ENCODE measurements at regions not wholly inside any gene's neighbourhood (a gene's known extent, or its start where the extent isn't known, plus 50 kb on each side); places are given as distances from the start of the nearest gene placed in this dataset.

GRCh38 chr5:15391704-15392397, 108.1 kb upstream of the FBXL7 start:
- intact Hi-C loops (cut with micrococcal nuclease; ENCODE audit: unreplicated experiment), result no loop called here
- CTCF ChIA-PET, result no interaction called here
- no peak for TF ChIP-seq CTCF (IDR thresholded peaks at IDR 0.05; ENCODE audit: unreplicated experiment)

GRCh38 chr5:15388866-15389265, 111.1 kb upstream of the FBXL7 start:
- DNase-seq, result no peak
- no peaks in the 10 kb centered on the region for H3K27me3 Mint-ChIP-seq (ENCODE audit: unreplicated experiment)
- no peak overlapping the region for H3K4me3 Mint-ChIP-seq (ENCODE audit: low read depth, unreplicated experiment)
- BruUV-seq (replicated peaks), result no TSS peak
- no peak overlapping the region for H3K27ac Mint-ChIP-seq (ENCODE audit: unreplicated experiment)
- intact Hi-C loops (cut with micrococcal nuclease; ENCODE audit: unreplicated experiment), result no loop called here
- CTCF ChIA-PET, result no interaction called here
- H3K36me3 Mint-ChIP-seq (ENCODE audit: insufficient read depth, unreplicated experiment), result no peaks in the 10 kb centered on the region
- peaks cover 29% of the 10 kb centered on the region for H3K9me3 Mint-ChIP-seq (ENCODE audit: low read depth, unreplicated experiment)
- no peak for TF ChIP-seq CTCF (IDR thresholded peaks at IDR 0.05; ENCODE audit: unreplicated experiment)
- H3K4me1 Mint-ChIP-seq (ENCODE audit: low read depth, unreplicated experiment), result no peaks in the 10 kb centered on the region

More at GRCh38 chr5:15391704-15392397, 108.1 kb upstream of the FBXL7 start:
- no TSS peak for BruUV-seq (replicated peaks)
- Mint-ChIP-seq H3K4me3 (ENCODE audit: low read depth, unreplicated experiment) (no peak overlapping the region), H3K4me1 (ENCODE audit: low read depth, unreplicated experiment) (no peaks in the 10 kb centered on the region), H3K36me3 (ENCODE audit: insufficient read depth, unreplicated experiment) (no peaks in the 10 kb centered on the region), H3K27me3 (ENCODE audit: unreplicated experiment) (no peaks in the 10 kb centered on the region), H3K9me3 (ENCODE audit: low read depth, unreplicated experiment) (peaks cover 16% of the 10 kb centered on the region), H3K27ac (ENCODE audit: unreplicated experiment) (no peak overlapping the region)
- DNase-seq, result no peak

GRCh38 chr5:15387931-15388524, 112.0 kb upstream of the FBXL7 start:
- H3K4me1 Mint-ChIP-seq (ENCODE audit: low read depth, unreplicated experiment), result no peaks in the 10 kb centered on the region
- DNase-seq, result no peak
- H3K9me3 Mint-ChIP-seq (ENCODE audit: low read depth, unreplicated experiment), result peaks cover 23% of the 10 kb centered on the region
- intact Hi-C loops (cut with micrococcal nuclease; ENCODE audit: unreplicated experiment), result no loop called here
- H3K36me3 Mint-ChIP-seq (ENCODE audit: insufficient read depth, unreplicated experiment), result no peaks in the 10 kb centered on the region
- CTCF ChIA-PET, result no interaction called here
- no peak overlapping the region for H3K27ac Mint-ChIP-seq (ENCODE audit: unreplicated experiment)
- TF ChIP-seq CTCF (IDR thresholded peaks at IDR 0.05; ENCODE audit: unreplicated experiment), result no peak
- H3K4me3 Mint-ChIP-seq (ENCODE audit: low read depth, unreplicated experiment), result no peak overlapping the region
- no peaks in the 10 kb centered on the region for H3K27me3 Mint-ChIP-seq (ENCODE audit: unreplicated experiment)
- no TSS peak for BruUV-seq (replicated peaks)

GRCh38 chr5:15386122-15386521, 113.9 kb upstream of the FBXL7 start:
- Mint-ChIP-seq H3K27me3 (ENCODE audit: unreplicated experiment) (no peaks in the 10 kb centered on the region), H3K4me1 (ENCODE audit: low read depth, unreplicated experiment) (no peaks in the 10 kb centered on the region), H3K27ac (ENCODE audit: unreplicated experiment) (no peak overlapping the region), H3K9me3 (ENCODE audit: low read depth, unreplicated experiment) (peaks cover 23% of the 10 kb centered on the region), H3K36me3 (ENCODE audit: insufficient read depth, unreplicated experiment) (no peaks in the 10 kb centered on the region), H3K4me3 (ENCODE audit: low read depth, unreplicated experiment) (no peak overlapping the region)
- BruUV-seq (replicated peaks), result no TSS peak
- CTCF ChIA-PET, result no interaction called here
- DNase-seq, result no peak
- TF ChIP-seq CTCF (IDR thresholded peaks at IDR 0.05; ENCODE audit: unreplicated experiment), result no peak
- intact Hi-C loops (cut with micrococcal nuclease; ENCODE audit: unreplicated experiment), result no loop called here

Measured in Calu3 (cell line).